HUDEP-2 (cell line): ENCODE measurements at regions not wholly inside any gene's neighbourhood (a gene's known extent, or its start where the extent isn't known, plus 50 kb on each side); places are given as distances from the start of the nearest gene placed in this dataset.

Experiments used
- DNase-seq, 76 experiments: peaks; one replicate each; lab custom pipeline; 2025; ENCODE audit not compliant: unreplicated experiment in 76 of 76; lab: John Stamatoyannopoulos, UW

- no peak for DNase-seq
Observed at GRCh38 chr14:98958048-98958631, 313.9 kb downstream of the BCL11B start.

GRCh38 chr14:98958632-98959031, 313.4 kb downstream of the BCL11B start:
- DNase-seq, result no peak

DNA sequence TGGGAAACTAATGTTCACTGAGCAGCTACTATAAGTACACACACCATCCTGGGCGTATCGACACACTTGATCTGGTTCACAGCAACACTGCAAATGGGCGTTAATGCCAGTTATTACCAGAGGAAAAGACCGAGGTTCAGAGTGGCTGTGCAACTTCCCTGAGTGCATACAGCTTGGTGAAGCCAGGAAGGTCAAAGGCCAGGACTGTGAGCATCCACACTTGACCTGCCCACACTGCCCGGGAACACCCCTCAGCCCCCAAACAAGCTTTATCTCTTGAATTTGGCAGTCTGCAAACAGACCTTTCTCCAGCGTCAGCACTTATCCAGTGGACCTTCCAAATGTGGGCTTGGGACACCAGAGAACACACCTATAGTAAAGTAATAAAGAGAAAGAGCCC, 312.6 kb downstream of the BCL11B start:
- DNase-seq, result no peak

DNA sequence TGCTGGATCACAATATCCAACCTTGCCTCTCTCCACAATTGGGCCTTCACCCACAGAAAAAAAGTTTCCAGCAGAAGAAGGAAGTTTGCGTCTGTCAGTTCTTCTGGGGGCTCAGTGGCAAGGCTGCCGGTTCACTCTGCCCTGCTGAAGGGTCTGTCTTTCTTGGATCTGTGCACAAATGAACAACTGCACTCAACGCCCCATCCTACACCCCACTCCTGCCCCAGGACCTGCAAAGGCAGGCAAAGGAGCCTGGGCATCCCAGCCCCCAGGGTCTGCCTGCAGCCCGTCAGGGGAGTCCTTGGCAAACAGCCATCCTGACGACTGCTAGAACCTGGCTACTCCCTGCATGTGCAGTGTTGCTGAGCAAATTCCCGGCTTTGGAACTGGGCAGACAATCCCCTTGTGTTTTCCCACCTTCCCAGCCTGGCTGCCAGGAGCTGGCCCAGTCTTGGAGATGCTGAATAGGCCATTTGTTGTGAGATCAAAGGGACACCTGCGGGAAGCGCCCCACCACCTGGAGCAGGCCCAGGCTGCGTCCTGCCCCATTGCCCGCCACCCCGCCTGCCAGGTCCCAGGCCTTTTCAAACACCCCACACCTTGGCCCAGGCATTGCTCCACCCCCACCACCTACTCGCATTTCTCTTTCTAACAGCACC, 311.9 kb downstream of the BCL11B start:
- no peak for DNase-seq

DNA sequence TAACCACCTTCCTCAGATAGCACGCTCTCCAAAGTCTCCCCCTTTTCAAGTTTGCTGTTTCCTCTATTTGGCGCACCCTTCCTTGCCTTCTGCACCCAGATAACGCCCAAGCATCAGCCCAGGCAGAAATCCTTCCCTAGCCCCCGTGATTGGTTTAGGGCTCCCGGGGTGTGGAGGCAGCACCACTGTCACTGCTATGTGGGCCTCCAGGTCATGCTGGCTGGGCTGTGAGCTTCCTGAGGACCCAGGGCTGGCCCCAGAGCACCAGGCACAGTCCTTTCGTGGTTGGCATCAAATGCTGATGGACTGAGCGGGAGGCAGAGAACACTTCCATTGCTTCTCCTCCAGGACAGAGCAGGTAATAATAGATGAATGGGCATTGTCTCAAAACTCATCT, 311.4 kb downstream of the BCL11B start:
- no peak for DNase-seq

DNA sequence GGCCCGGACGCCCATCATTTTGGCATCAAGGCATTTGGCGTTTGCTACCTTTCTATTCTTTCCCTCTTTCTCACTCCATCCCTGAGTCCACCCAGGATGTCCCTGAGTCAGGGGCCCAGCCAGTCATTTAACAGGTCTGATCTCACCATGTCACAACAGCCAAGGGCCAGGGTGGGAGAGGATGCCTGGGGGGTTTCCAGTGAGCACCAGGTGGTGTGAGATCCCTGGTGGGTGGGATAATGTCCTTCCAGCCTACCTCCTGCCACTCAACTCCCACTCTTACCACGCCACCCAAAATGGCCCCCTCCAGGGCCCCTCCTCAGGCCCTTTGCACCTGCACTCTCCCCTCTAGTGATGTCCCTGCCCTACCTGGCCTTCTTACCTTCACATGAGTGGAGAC, 310.8 kb downstream of the BCL11B start:
- no peak for DNase-seq

- DNase-seq, result no peak
Observed at GRCh38 chr14:98962118-98962517, 309.9 kb downstream of the BCL11B start.

- no peak for DNase-seq
Observed at GRCh38 chr14:98963610-98964009, 308.4 kb downstream of the BCL11B start.

- DNase-seq, result no peak
Observed at GRCh38 chr14:98964171-98964570, 307.8 kb downstream of the BCL11B start.

- no peak for DNase-seq
Observed at GRCh38 chr14:98965076-98965475, 306.9 kb downstream of the BCL11B start.

GRCh38 chr14:98966016-98966415, 306.0 kb downstream of the BCL11B start:
- DNase-seq, result no peak

- DNase-seq, result no peak
Observed at GRCh38 chr14:98966475-98967162, 305.4 kb downstream of the BCL11B start.

GRCh38 chr14:98974113-98974512, 297.9 kb downstream of the BCL11B start:
- DNase-seq, result no peak

- DNase-seq, result no peak
Observed at GRCh38 chr14:98976271-98976670, 295.7 kb downstream of the BCL11B start.

GRCh38 chr14:98977451-98977850, 294.5 kb downstream of the BCL11B start:
- no peak for DNase-seq

DNA sequence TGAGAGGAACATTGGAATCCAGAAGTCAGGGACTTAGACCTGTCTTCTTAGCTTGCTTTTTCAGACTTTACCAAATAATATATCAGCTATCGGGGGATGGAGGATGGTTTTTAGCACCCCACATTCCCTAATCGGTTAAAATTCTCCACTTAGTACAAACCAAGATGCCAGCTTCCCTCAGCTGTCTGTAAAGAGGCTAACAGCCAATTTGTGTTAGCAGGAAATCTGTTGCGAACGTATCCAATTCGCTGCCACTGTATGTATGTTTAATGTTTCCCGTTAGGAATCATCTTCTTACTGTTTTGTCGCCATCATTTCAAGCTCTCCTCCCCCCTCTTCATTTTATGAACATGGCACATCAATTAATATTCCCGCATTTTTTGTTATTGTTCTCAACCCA, 289.0 kb downstream of the BCL11B start:
- DNase-seq, result no peak

GRCh38 chr14:98984027-98984718, 287.8 kb downstream of the BCL11B start:
- no peak for DNase-seq

- peak in 69 of 76 experiments; percentile 6 to 88 (median 56) for DNase-seq
Observed at GRCh38 chr14:98984719-98985041, 287.3 kb downstream of the BCL11B start.

DNA sequence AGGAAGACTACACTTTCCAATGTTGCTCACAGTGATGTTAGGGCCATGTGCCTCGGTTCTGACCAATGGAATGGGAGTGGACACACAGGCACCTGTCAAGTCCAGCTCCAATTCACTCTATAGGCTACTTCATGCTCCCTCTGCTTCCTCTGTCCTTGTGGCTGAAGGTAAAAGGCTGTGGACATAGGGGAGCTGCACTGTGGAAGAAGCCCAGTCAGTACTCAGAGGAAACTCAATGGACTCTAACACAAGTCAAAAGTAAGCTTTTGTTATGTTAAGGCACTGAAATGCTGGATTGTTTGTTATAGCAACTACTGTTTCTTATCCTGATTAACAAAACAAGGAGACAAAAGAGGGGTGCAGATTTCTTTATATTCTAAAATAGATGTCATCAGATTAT, 278.2 kb downstream of the BCL11B start:
- DNase-seq, result no peak

- DNase-seq, result no peak
Observed at GRCh38 chr14:98994561-98994960, 277.4 kb downstream of the BCL11B start.

DNA sequence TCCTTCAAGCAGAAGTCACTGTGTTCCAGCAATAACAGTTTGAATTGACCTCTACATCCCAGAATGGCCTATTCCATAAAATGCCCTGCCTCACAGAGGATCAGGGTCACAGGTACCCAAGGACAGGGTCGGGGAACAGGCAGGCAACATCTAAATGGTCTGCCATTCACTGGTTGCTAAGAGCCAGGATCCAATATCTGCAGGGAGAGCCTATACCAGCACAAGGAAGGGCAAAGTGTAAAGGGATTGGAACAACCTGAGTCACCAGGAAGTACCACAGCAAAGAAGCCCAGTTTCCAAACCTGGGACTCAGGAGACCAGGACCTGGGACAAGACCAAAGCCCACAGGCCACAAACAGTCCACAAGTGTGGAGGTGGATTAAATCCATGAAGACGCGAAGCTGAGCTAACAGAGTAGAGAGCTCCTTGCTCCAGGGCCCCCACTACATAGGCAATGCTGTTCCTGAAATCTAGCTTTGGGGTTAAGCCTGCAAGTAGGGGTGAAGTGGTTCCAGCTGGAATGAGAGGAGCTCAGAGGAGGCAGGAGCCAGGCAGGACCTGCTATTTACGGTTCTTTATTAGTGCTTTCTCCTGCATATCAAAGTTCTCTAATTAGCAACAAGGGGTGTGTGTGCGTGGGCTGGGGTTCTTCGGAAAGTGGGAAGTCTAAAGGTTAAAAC, 274.3 kb downstream of the BCL11B start:
- DNase-seq, result no peak
